HepG2 (cell line): ENCODE measurements at regions not wholly inside any gene's neighbourhood (a gene's known extent, or its start where the extent isn't known, plus 50 kb on each side); places are given as distances from the start of the nearest gene placed in this dataset.

Source experiments
- E2F2 ChIP-seq: sonication (generic); formaldehyde crosslinking; IDR thresholded peaks from 2 replicates; pipeline ENCODE4 v1.4.0; 2020; ENCODE audit warnings: missing genetic modification reagents, borderline replicate concordance
- ETS1 ChIP-seq: sonication (generic); formaldehyde crosslinking; IDR thresholded peaks from 2 replicates; pipeline ENCODE4 v1.4.0; 2020; ENCODE audit warnings: missing genetic modification reagents
- FOSL2 ChIP-seq: sonication (generic); formaldehyde crosslinking; IDR thresholded peaks from 2 replicates; pipeline ENCODE4 v1.4.0; 2020; ENCODE audit warnings: missing genetic modification reagents
- IKZF4 ChIP-seq: sonication (generic); formaldehyde crosslinking; IDR thresholded peaks from 2 replicates; pipeline ENCODE4 v1.5.1; 2020; ENCODE audit warnings: borderline replicate concordance, mild to moderate bottlenecking, low read depth, missing genetic modification reagents; ENCODE audit errors: not compliant biosample characterization
- TAF1 ChIP-seq: sonication (generic); formaldehyde crosslinking; IDR thresholded peaks from 2 replicates; pipeline ENCODE4 v1.4.0; 2020; ENCODE audit warnings: missing genetic modification reagents
- ZNF510 ChIP-seq: sonication (generic); formaldehyde crosslinking; IDR thresholded peaks from 2 replicates; pipeline ENCODE4 v1.4.0; 2020; ENCODE audit warnings: low read depth, mild to moderate bottlenecking, missing genetic modification reagents

GRCh38 chr6:33856031-33856590, 52.3 kb upstream of the MLN start:
- no peak for TF ChIP-seq ZNF510
- no peak for TF ChIP-seq ETS1 (CRISPR knock-in tag)
- TF ChIP-seq FOSL2 (CRISPR knock-in tag): no peak
- no peak for TF ChIP-seq E2F2
- no peak for TF ChIP-seq IKZF4 (CRISPR knock-in tag)
- no peak for TF ChIP-seq TAF1 (CRISPR knock-in tag)
